ENCODE measurements at regions not wholly inside any gene's neighbourhood (a gene's known extent, or its start where the extent isn't known, plus 50 kb on each side); places are given as distances from the start of the nearest gene placed in this dataset.

GRCh38 chr2:176777262-176777661 lies 435.3 kb upstream of the HNRNPA3 start:
- TF ChIP-seq CTCF (IDR thresholded peaks at IDR 0.05) (no peak), EP300 (IDR thresholded peaks at IDR 0.05) (no peak), POLR2A (IDR thresholded peaks at IDR 0.05) (no peak)
